CD4-positive, alpha-beta T cell treated with Interleukin-10 for 1 hour (primary cell): ENCODE measurements at regions not wholly inside any gene's neighbourhood (a gene's known extent, or its start where the extent isn't known, plus 50 kb on each side); places are given as distances from the start of the nearest gene placed in this dataset.
"Not testable (repeated sequence)": the region's sequence is repeated elsewhere in the genome, so short reads cannot be mapped to it uniquely, and the experiment has no call there.

ENCODE experiments used
- DNase-seq: peaks from one replicate; pipeline ENCODE4 v3.0.0-alpha.2; 2020

DNA sequence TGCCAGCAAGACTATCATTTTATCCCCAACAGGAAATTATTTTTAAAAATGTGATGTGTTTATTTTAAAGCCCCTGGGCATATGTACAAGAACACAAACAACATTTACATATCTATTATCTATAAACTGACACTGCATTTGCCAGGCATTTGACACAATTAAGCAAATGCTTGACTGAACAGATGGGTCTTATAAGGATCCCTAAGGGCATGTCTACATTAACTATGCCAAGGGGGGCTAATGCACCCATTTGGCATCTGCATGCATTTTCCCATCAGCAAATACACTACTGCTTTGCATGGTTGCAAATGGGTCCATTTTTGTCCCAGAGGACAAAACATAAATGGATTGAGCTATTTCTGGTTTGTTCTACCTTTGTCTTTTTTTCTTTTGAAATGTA lies 884.8 kb upstream of the B3GALT2 start:
- DNase-seq = no peak

DNA sequence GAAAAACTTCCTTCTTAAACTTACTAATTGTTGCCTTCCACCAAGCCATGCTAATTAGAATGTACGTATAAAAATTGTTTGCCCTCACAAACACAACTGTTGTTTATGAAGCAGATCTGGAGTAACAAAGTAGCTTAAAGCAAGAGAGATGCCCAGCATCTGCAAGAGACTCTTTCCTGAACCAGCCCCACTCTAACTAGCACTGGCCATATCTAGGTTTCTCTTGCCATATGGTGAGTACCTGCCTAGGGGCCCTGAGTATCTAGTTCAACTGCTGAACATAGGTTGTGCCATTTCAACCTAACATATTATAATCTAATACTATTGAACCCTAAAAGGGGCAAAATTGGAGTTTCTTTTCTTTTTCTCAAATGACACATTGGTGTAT lies 883.4 kb upstream of the B3GALT2 start:
- DNase-seq = no peak

DNA sequence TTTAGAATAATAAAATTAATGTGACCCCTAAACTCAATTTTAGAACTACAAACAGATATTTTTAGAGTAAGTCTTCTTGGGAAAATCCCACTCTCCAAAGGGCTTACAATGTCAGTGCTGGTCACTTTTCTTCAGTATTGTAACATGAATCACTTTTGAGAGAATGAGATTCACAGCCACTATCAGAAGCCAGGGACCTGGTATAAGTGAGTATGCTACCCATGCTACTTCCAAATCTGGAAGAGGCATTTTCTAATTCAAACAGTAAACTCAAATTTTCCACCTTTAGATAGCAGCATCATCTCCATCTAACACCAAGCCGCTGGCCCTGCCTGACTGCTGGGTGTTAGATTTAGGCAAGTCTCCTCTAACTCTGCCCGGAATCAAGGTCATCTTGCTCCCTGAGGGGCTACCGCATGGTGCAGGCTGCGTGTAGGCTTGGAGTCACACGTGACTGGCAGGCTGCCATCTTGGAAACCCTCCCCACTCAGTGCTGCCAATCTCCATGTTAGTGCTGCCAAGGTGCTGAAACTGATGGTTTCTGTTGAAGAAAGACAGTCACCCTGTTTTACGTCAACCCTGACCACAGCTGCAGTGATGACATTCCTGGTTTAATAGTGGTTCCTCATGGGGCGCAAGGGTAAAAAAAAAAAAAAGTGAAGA lies 882.9 kb upstream of the B3GALT2 start:
- no peak for DNase-seq

DNA sequence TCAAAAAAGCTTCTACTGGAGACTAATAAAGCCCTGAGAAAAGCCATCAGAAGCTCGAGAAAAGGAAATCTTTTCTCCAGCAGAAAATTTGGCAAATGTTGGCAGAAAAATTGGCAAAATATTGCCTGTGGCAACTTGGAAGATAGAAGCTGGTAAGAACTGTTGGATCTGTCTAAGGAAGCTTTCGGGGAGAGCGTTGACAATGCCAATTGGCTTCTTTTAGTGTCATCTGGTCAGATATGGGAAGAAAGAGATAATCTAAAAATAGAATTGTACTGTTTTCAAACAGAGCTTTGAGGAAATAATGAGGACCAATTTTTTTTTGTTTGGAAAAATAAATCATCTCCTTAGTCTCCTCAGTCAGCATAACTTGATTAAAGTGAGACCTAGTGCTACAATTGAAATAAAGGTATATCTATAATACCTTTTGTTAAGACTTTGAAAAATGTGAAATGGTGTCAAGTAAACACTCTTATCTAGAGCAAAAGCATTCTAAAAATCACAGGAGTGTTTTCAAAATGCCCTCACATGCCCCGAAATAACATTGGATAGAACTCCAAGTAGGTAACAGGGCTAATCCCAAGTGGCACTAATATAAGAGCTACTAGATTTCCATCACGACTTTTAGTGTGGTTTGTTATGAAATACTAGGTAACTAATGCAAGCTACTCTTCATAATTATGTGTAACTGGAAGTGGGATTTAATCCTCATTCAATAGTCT lies 882.2 kb upstream of the B3GALT2 start:
- DNase-seq = no peak

DNA sequence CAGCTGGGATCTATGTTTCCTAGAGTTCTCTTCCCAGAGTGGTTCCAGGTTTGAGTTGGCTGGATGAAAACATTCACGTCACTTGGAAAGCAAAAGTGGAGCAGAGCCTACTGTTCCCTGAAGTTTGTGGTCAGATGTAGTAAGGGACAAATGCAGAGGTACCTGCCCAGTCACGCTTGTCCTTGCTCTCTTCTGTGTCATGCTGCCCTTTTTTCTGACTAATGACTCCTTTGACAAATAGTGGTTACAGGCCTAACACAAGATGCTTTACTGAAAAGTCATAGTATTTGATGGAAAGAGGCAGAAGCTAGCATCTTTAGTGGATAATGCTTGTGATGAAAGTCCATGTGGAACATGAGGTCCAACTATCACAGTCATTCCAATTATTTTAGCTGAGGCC lies 881.4 kb upstream of the B3GALT2 start:
- no peak for DNase-seq

DNA sequence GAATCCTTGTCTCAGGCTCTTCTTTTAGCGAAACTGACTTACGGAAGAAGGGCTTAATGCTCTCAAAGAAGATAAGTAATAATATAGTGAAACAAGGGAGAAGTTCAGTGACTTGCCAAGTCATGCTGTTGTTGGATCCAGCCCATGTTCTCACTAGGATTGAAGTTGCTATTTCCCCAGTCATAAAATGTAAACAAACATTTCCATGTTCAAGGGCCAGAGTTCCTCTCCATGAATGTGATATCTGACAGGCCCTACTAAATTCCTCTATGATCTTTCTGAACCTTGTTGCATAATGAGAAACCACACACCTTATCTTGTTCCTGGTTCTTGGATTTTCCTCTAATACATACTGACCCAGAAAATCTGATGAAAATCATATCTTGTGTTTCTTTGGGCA lies 876.5 kb upstream of the B3GALT2 start:
- DNase-seq = no peak

DNA sequence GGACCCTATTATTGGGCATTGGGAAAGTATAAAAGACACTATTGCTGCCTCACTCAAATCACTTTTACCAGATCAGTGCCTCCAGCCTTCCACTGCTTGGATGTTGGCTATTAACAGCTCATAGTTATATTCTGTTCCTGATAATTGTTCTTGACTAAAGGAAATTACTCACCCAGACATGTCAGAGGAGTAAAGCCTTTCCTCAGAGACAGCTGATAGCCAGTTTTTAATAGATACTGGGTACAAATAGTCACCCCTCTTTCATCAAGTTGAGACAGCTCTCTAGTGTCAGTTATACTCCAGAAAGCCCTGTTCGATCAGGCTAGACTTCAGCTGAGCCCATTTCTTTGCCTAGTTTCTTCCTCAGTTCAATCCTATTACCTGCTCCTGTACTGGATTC lies 876.1 kb upstream of the B3GALT2 start:
- no peak for DNase-seq

DNA sequence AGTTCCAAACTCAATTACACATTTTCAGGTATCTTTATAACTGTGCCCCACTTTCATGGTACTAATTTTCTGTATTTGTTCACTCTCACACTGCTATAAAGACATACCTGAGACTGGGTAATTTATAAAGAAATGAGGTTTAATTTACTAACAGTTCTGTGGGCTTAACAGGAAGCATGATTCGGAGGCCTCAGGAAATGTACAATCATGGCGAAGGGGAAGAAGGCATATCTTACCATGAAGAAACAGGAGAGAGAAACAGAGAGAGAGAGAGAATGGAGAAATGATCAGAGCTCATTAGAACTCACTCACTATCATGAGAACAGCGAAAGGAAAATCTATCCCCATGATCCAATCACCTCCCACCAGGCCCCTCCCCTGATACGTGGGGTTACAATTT lies 874.1 kb upstream of the B3GALT2 start:
- no peak for DNase-seq

DNA sequence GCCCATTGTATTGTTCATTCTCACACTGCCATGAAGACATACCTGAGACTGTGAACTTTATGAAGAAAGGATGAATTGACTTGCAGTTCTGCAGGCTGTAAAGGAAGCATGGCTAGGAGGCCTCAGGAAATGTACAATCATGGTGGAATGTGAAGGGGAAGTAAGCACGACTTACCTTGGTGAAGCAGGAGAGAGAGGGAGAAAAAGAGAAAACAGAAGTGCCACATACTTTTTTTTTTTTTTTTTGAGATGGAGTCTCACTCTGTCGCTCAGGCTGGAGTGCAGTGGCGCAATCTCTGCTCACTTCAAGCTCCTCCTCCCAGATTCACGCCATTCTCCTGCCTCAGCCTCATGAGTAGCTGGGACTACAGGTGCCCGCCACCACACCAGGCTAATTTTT lies 871.9 kb upstream of the B3GALT2 start:
- not testable (repeated sequence) for DNase-seq

DNA sequence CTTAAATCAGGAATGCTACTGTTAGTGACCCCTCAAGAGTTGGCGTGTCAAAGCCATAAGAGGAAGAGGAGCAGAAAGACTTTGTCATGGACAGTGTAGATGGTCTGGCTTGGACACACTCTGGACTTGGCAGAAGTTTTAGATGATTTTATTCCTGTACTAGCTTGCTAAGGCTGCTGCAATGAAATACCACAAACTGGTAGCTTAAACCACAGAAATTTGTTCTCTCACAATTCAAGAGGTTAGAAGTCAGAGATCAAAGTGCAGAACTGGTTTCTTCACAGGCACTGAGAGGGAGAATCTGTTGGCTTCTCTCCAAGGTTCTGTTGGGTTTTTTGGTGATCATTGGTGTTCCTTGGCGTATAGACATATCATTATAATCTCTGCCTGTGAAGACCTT lies 869.8 kb upstream of the B3GALT2 start:
- peak; percentile 66 for DNase-seq

DNA sequence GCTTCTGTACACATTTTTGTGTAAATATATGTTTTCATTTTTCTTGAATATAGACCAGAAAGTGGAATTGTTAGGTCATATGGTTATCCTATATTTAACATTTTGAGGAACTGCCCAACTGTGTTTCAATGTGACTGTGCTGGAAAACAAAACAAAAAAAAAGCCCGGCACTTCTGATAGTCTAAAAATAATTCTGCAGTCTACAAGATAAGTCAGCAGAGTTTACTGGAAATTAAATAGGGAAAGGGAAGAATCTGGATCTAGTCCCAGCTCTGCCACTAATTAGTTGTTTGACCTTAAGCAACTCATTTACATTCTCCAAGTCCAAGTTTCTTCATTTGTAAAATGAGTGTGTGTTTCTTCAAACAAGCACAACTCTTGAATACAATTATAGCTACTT lies 869.1 kb upstream of the B3GALT2 start:
- no peak for DNase-seq

DNA sequence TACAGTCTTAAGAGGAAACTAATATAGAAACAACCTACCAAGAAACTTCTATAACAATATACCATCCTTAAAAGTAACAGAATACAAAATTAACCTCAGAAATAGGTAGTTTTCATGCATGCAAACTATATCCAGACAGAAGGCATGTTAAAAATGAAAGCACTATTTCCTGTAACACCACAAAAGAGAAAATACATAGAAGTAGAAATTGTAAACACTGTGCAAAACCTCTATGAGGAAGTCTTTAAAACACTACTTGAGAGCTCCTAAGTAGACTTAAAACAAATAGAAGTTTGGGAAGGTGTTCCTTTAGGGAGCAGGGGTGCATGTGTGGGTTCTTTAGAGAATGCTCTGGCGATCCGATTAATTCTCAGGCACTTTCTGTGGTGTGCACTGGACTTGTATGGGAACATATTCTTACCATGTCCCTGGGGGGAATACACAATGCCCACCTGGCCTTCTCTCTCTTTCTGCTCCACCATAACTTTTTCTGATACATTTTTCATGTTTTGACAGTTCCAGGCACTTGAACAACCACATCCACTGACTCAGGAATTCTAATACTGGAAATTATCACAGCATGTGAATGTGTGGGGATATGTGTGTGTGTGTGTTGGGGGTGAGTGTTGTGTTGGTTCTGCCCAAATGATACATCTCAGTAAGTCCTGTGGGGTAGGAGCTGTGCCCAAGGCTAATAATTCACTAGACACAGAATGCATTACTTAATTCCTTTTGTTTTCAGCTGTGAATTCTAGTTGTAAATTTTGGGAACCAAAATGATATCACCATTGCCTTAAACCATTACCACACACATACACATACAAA lies 866.3 kb upstream of the B3GALT2 start:
- DNase-seq = peak; percentile 15

DNA sequence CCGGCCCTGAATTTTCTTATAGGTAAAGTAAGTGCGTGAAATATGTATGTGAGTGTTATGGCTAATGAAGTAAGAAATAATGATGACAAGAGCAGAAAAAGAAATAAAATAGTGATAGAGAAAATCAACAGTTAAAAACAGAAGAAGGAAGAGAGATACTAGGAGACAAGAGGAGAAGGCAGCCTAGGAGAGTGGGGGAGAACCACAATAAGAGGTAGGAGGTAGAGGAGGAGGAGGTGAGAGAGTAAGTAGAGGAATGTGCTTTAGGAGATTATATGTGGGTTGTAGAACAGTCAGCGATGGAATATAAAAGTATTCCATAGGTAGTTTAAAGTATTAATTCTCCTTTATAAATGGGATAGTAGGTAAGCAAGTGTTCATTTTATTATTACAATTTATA lies 861.5 kb upstream of the B3GALT2 start:
- DNase-seq = no peak

DNA sequence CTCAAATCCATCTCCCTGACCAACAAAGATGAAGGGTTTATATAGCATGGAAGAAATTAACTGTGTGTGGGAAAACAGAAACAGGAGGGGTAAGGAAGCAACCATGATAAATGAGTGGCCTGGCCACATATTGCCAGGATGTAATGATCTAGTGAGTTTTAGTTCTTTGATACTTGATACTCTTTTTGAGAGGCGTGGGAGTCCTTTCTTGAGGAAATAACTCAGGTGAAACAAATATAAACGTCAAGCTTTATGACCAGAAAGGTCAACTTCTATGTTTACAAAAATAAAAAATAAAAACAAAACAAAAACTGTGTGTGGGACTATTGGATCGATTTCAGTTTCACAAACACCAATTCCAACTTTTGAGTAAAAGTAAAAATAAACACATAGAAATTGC lies 860.8 kb upstream of the B3GALT2 start:
- DNase-seq = no peak

DNA sequence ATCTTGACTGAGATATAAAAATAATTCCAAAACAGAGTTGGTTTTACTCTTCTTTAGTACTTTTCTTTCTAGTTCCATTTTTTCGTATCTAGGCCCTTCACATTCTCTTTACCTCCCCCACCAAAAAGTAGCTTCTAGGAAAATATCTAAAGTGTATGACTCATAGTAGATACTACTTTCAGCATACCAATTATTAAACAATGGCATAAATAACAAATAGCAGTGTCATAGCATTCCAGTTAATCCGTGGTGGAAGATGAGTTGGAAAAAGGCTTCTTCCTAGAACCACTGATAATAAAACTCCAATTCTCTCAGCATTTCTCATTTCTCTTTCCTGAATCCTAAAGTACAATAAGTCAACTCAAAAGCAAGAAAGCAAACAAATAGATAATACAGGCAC lies 859.0 kb upstream of the B3GALT2 start:
- DNase-seq = no peak

DNA sequence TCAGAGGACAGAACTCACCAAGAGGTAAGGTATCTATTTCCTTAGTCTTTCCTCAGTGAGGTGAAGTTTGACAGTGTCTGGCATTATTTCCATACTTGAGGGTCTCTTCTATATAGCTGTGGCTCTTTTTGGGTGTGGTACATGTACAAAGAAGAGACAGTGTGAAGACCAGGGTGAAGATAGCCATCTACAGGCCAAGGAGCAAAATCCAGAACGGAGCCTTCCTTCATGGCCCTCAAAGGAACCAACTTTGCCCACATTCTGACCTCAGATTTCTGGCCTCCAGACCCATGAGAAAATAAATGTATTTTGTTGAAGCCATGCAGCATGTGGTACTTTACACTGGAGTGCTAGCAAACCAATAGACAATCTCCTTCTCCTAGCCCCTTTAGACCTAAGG lies 858.5 kb upstream of the B3GALT2 start:
- no peak for DNase-seq

DNA sequence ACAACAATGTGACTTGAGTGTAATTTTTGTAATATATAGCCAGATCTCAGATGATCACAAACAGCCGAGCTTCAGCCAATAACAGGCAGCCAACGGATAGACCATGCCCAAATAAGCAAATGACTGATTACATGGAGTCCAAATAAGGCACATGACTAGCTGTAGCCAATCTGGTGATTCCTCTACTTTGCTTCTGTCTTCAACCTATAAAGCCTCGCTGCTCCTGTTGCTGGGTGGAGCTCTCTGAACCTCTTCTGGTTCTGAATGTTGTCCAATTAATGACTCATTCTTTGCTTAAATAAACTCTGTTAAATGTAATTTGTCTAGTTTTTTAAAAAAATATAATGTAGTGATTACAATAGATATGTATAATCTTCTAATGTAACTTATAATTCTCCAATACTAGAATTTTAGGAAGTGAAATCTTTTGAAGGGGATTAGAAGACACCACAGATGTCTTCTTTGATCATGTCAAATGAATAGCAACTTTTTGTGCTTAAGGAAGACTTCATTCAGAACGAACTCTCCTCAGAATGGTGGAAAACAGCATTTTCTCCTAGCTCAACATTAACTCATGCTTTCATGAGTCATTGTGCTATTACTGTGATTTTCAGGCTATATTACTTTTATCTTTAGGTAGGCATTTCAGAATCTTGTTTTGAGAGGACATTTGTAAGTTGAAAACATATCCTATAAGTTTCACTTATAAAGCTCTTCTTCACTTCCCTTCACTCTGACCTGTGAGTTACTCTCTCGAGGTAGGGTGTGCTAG lies 857.8 kb upstream of the B3GALT2 start:
- no peak for DNase-seq

DNA sequence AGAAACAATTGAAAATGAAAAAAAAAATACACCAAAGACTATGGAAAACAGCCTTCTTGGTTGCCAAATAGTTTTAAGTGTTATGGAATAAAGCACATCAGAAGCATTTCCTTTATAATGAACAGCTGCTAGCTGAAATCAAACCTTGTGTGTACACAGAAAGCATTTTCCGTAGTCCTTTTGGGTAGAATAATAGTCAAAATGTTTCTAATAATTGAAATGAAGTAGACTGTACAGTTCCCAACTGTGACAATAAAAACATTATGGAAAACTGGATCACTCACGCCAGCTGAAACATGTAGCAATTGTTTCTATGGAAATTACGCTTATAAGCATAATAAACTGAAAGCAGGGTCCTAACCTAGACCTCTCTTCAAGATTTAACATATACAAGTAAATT lies 856.3 kb upstream of the B3GALT2 start:
- no peak for DNase-seq

DNA sequence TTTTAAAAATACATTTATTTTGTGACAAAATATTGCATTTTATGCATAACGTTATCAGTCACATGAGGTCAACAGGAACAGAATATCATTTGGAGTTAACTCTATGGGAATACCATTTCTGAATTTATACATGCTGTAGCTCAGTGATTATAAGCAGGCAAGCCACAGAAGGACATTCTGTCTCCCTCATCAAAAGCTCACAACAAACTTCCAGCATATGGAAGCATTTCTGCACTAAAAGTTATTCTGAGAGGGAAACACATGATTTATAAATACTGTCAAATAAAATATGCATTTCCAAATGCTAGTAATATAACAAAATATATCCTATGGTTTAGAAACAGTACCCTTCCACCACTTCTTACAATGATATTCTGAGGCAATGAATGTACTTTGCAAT lies 854.1 kb upstream of the B3GALT2 start:
- DNase-seq = no peak

DNA sequence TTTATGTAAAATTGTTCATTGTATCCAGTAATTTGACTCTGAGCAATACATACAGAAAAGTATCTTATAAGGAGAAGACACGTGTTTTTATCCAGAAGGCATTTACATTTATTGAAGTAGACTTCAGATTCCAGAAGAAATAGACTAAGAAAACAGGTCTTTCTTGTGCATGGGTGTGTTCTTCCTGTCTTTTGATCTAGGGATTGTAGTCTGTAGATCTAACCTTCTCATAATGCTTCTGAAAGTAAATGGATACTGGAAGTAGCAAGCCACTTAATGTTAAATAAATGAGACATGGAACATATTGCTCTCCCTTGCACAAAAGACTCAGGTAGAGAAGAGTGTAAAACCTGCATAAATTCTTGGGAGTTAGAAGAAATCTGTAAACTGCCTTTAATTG lies 853.2 kb upstream of the B3GALT2 start:
- DNase-seq = no peak

DNA sequence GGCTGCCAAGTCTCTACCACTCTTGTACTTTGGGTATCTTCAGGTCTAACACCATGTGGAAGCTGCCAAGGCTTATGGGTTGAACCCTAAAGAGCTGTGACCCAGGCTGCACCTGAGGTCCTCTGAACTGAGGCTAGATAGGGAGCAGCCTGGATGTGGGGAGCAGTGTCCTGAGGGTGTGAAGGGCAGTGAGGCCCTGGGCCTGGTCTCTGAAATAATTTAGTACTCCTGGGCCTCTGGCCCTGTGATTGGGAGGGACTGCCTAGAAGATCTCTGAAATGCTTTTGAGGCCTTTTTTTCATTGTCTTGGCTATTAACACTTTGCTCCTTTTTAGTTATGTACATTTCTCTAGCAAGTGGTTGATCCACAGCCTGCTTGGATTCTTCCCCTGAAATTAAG lies 847.2 kb upstream of the B3GALT2 start:
- no peak for DNase-seq

DNA sequence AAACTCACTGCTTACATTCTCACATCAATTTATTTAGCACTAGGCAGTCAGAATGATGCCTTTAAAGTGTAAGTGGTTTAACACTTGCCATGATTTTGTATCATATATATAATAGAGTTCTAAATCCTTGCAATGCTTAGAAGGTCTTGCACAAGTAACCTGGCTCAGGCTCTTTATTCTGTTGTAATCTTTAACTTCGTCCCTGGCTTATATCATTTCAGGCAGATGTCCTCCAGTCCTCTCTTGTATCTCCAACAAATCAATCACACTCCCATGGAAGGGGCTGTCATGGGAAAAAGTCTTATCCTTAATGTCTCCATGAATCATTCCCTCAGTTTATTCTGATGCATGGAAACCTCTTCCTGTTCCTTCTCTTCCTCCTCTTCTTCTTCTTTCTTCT lies 841.6 kb upstream of the B3GALT2 start:
- no peak for DNase-seq

DNA sequence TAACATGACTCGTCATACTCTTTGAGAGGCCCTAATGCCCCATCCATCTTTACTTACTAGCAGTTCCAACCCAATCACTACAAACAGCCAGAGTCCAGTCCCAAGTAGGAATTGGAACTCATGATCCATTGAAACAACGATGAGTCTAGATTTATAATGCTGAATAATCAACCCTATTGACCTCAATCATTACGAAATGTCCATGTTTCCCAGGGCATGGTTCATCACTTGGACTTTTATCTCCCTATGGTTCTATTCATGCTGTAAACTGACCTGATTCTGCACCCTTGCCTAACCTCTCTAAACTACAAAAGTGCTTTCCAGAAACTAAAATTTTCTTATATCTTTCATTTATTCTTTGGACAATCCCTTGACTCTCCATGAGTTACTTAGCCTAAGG lies 840.0 kb upstream of the B3GALT2 start:
- DNase-seq = no peak
